ENCODE measurements at regions not wholly inside any gene's neighbourhood (a gene's known extent, or its start where the extent isn't known, plus 50 kb on each side); places are given as distances from the start of the nearest gene placed in this dataset.

DNA sequence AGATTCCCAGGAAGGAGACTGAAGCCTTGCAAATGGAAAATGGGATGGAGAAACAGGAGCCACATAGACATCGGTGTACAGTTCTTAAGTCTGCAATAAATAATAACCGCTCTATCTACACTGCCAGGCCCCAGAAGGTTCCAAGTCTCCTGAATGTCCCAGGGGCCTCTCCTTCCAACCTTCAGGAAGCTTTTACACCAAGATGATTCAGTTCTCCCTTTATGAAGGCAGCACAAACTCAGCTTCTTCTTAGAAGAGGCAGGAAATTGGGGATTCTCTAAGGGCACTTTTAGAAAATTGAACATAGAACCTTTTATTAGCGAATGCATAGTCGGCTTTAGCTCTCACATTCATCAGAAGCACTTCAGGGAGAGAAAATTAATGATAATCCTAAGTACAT lies 130.8 kb upstream of the LYZL1 start:
- no peak for DNase-seq (ENCODE audit: low read depth, low spot score)

DNA sequence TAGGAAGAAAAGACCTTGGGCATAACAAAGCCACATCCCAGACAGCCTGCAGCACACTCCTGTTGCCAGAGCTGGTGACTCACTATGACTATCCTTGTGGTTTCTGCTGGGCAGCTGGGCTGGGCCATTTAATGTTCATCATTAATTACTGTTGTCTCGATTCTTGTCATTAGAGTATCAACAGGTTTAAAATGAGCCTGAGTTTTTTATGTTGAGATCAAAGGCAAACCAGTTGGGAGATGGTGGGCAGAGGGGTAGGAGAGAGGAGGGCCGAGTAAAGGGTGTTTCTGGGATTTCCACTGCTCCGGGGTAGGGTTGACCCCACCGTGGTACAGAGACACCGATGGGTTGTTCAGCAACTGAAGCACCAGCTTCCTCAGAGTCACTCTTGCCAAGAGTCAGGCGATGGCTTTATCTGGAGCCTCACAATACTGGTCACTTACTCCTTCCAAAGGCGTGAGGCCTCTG lies 128.7 kb upstream of the LYZL1 start:
- no peak for DNase-seq (ENCODE audit: low read depth, low spot score)

DNA sequence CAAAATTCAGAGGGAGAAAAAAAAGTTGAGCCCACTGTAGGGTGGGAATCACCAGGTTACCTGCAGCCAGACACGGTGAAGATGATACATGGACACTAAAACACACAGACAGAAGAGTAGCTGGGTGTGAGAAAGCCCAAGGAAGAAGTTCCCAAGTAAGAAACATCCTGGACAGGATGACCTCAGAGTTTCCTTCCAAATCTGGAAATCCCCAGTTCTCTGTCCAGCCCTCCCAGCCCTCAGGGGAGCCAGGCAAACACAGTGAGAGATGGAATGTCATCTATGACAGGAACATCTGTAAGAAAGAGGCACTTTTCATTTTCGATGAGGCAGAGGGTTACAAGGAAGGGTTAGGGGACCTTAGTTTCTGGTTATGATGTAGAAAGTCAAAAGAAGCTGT lies 125.1 kb upstream of the LYZL1 start:
- no peak for DNase-seq (ENCODE audit: low read depth, low spot score)

DNA sequence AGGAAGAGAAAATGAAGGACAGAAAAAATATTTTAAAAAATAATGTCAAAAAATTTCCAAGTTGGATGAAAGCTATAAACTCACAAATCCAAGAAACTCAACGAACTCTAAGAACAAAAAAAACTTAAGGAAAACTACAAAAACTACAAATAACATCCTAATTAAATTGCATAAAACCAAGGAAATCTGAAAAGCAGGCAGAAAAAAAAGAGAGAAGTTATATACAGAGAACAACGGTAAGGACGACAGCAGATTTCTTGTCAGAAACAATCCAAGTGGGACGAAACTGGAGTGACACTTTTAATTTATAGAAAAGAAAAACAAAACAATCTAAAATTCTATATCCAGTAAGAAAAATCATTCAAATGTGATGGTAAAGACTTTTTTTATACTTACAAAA lies 122.2 kb upstream of the LYZL1 start:
- DNase-seq (ENCODE audit: low read depth, low spot score) = no peak

DNA sequence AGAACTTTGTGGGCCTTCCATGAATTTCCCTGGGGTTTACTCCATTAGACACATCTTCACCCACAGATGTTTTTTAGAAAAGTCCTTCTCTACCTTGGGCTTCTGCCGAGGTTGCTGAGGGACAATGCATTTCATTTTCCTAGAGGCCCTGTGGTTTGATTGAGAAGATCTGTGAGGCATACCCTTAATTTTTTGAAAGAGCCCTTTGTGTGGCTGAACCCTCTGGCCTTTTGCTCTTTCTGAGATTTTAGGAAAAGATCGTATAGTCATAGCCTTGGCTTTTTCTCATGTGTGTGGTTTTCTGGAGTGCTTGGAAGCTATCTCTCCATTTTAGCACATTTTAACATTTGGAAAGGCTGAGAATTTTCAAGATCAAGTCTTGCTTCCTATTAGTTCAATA lies 119.8 kb upstream of the LYZL1 start:
- no peak for DNase-seq (ENCODE audit: low read depth, low spot score)

DNA sequence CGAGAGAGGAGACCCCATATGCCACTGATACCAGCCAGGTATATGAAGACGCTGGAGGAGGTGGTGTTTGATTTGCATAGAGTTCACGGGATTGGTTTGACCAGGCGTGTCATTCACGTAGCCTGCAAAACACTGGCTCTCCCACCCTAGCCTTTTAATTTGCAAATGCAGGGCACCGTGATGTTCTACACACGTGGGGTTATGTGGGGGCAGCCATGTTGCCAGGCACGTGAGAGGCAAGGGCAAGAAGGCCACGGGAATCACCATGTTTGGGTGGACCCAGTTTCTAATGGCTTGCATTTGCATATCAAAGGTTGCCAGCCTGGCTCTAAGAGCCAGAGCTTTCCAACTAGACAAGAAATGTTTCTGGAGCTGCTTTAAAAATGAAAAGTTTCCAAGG lies 117.2 kb upstream of the LYZL1 start:
- DNase-seq (ENCODE audit: low read depth, low spot score) = no peak

DNA sequence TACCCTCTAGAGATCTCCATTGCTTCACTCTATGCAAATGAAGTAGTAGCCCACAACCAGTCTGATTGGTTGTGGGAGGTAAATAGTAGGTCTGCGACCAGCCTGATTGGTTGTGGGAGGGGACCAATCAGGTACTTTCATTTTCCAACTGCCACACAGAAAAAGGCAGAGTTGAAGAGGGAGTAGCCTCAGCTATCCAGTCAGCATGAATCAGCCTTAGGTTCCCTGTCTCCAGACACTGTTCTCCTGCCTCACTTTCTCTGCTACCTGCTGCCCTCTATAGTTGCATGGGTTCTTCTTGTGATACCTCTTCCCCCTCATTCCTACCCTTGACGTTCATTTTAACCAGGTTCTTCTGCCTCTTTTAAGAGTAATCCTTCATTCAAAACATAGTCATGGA lies 114.5 kb upstream of the LYZL1 start:
- no peak for DNase-seq (ENCODE audit: low read depth, low spot score)

DNA sequence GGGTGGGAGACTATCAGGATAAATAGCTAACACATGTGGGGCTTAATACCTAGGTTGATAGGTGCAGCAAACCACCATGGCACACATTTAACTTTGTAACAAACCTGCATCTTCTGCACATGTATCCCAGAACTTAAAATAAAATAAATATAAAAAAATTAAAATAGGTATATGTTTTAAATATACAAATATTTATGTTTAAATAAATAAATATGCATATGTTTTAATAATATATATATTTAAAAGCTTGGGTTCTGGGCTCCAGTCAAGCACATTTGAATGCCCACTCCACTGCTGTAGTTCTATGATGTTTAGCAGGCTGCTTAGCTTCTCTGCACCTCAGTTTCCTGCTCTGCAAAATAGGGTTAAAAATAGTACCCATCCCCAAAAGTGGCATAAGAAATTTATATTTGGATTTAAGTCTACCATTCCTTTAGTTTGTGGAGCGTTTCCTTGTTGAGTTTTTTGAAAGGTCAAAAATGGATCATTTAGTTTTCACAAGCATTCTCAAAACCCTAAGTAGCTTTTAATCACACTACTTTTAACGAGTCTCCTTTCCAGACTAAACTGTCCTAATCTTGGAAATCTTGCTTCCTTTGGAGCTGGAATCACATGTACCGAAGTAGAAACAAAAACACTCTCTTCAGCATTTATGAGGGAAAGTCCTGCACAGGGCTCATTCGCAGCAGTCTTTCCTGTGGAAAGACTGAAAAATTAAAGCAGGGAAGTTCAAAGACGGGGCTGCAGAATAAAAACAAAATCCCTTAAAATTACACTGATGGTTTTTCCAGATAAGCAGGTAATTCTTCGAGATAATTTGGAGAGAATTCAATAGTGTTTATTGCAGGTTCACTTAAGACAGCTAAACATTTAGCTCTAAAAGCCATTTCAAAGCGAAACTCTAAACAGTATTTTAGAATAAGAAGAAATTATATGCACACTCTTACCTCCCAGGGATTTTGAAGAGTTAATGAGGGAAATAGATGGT lies 111.7 kb upstream of the LYZL1 start:
- DNase-seq (ENCODE audit: low read depth, low spot score) = no peak

DNA sequence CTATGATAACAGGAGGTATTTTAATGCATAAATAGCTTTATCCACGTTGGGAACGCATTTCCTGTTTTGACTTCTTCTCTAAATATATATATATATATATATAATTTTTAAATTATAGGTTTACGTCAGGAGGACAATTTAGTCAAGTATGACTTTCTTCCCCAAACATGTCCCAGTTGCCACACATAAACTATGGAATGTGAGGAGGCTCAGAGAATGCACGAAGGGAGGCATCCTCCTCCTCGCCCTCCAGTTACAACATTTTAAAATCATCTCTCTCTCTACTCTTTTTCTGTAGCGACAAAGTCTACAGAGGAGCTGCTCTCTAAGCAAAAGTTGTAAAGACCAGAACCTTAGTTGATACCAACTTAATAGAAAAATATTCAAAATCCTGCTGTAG lies 106.9 kb upstream of the LYZL1 start:
- DNase-seq (ENCODE audit: low read depth, low spot score) = no peak

DNA sequence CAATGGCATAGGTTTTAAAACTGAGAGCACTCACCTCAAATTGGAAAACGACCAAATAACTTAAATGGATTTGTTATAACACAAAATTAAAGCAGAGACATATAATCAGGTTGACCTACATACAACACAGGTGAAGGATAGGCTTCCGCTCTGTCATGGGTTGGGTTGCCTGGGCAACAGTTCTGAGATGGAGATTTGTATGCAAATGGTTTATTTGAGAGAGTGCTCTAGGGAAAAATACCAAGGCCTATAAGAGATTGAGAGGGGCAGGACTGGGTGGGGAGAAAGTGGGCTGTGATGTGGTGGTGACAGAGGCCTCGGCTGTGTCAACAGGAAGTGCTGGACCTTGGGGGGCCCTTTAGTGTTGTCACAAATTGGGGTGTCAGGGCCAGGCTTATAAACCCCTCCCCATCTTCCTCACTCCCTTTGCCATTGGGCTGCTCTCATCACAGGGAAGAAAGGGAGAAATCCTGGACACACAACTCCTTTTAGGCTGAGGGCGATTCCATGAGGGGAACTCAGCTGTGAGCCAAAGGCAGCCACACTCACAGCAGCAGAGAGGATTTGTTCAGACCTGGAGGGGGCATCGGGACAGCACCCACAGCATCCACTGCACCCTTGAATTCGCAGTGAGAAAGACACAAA lies 105.4 kb upstream of the LYZL1 start:
- DNase-seq (ENCODE audit: low read depth, low spot score) = no peak

DNA sequence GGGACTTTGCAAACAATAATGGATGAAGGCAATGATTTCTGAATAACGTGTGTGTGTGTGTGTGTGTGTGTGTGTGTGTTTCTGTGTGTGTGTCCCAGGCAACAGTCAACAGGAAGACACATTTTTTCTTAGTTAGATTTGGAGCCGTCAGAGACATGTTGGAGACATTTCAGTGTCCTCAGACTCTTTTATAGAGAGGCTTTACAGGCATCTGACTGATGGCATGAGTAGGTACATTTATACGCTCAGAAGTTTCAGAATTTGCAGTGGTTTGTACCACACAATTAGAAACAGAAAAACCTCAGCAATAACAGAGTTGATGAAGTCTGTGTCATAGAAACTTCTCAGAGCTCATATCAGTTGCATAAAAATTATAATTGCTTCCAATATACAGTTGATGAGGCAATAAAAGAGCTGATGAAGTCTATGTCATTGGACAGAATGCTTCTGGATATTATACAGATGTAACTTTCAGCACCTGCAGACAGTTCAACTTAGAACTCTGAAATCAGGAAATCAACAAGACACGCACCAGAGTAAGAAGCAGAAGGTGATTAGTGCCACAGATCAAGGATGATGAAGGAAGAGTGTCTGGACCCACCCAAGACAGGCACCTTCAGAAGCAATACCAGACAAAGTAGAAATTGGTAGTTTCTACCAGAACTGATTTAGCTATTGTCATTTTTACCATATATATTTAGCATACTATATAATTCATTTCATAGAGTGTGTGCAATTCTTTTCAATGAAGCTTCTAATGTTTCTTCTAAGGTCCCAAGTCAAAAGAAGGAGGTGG lies 104.5 kb upstream of the LYZL1 start:
- DNase-seq (ENCODE audit: low read depth, low spot score) = no peak

DNA sequence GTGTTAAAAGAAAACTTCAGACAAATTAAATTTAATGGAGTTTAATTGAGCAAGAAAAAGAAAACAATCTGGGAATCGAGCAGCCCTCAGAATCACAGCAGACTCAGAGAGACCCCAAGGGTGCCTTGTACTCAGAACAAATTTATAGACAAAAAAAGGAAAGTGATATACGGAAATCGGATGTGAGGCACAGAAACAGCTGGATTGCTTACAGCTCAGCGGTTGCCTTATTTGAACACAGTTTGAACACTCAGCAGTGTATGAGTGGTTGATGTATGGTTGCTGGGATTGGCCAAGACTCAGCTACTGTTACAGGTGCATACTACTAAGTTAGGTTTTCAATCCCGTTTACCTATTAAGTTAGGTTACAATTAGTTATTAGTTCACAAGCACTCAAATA lies 103.8 kb upstream of the LYZL1 start:
- DNase-seq (ENCODE audit: low read depth, low spot score) = no peak

DNA sequence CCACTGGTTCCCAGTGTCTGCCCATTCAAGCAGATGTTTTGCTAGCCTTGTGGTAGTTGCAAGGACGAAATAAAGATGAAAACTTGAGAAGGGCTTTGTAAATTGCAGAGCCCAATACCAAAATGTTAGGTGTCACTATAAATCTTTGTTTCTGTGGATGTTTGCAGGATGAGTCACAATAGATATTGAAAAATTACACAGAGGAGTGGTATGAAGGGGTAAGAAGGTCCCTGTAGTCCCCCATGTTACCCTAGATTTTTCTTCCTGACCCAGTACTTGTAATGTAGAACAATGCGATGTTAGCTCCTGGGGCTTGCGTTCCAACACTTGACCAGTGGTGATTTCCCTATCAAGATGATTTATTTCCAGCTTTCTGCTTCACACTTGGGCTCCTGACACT lies 102.6 kb upstream of the LYZL1 start:
- no peak for DNase-seq (ENCODE audit: low read depth, low spot score)

DNA sequence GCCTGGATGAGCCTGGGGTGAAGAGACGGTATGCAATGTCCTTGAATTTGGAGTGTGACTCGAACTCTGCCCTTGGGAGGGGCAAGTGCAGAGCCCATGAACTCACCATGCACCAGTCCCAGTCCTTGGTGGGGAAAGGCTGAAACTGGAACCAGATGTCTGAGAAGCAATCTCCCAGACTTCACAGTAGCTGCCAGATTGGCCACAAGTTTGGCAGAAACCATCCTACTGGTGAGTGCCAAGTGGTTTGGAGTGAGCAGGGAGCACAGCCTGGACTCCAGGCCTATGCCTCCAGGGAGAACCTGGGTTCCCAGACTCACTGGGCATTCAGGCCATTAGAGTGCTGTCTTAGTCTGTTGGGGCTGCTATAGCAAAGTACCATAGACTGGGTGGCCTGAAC lies 99.6 kb upstream of the LYZL1 start:
- DNase-seq (ENCODE audit: low read depth, low spot score) = no peak

DNA sequence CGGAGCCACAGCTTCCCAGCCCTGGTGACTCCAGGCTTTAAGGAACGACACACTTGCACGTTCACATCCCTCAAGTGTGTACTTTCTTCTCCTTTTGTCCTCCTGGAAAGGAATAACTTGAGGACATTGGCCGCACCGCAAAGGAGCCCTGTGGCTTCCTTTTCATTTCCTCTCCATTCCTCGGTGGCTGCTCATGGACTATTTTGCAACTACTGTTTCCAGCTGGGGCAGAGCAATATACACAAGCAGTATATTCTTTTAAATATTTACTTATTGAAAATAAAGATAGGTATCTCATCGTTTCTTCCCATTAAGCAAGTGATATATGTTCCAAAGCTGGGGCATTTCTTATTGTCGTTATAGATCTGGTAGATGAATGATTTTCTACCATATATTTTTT lies 97.2 kb upstream of the LYZL1 start:
- DNase-seq (ENCODE audit: low read depth, low spot score) = no peak

DNA sequence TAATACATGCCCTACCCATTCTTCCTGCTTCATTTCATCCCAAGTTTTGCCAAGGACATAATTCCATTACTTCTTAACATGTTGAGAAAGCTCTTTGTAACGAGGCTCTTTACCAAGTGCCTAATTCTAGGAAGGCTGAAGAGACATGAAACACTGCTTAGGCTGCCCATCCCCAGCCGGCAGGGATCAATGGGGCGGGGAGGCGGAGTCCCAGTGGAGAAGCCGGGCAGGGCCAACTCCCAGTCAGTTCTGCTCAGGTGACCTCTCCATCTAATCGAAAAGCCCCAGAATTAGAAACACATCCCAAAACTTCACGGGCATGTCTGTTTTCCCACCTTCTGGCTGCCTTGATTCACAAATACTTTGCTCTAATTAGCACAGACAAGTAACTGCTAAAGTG lies 89.5 kb upstream of the LYZL1 start:
- no peak for DNase-seq (ENCODE audit: low read depth, low spot score)

DNA sequence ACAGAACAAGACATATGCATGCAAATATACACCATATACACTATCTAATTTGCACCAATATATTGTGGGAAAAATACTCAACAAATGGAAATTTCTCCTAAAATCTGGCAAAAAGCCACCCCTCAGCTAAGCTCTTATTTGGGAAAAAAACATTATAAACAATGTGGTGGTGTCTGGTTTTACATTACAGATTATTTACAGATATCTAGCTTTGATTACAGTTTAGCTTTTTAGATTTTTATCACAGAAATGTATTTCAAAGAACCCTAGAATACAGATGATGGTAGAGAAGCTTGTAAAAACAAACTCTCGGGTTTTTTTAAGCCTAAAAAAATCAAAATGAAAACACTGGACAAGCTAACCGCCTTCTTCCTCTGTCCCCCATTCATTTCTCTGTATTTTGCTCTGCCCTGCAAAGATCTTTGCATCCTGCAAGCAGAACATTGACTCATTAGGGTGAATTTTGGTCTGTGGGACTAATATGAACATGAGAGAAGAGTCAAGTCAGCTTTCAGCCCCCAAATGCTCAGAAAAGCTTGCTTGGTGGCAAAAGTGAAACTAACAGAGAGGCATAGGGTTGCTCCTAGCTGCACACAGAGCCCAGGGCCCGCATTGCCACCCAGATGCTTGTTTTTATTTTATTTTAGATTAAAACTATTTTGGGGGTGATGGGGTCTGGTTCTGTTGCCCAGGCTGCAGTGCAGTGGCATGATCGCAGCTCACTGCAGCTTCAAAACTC lies 88.8 kb upstream of the LYZL1 start:
- no peak for DNase-seq (ENCODE audit: low read depth, low spot score)

DNA sequence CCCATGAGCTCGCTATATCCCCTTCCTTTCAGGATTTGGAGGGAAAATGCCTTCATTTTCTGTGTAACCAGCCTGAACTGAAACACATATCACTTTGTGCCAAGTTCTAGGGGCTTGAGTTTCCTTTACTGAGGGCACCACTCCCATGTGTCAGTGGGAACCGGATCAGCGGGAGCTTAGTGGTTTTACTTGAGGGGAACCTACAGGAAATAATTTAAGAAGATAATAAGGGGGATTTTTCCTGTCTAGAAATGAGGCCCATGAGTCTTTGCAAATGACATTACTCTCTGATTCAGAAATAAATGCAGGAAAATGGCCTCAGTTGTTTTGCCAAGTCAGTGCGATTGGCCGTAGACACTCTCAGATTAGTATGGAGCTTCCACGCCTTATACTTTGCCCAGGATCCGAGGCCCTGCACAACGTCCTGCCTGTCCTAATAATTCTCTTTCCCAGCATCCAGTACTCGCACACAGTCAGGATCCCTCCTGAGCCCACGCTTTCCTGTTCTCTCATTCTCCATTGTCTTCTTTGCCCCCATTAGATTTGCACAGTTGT lies 86.4 kb upstream of the LYZL1 start:
- DNase-seq (ENCODE audit: low read depth, low spot score) = no peak

DNA sequence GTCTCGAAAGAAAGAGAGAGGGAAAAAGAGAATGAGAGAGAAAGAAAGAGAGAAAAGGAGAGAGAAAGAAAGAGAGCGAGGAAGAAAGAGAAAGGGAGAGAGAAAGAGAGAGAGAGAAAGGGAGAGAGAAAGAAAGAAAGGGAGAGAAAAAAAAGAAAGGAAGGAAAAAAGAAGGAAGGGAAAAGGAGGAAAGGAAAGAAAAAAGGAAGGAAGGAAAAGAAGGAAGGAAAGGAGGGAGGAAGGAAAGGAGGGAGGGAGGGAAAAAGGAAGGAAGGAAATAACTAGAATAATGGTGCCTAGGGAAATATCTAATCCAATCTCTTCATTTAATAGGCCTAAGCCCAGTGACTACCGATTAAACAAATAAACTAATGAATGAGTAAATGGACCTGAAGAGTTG lies 85.4 kb upstream of the LYZL1 start:
- no peak for DNase-seq (ENCODE audit: low read depth, low spot score)

DNA sequence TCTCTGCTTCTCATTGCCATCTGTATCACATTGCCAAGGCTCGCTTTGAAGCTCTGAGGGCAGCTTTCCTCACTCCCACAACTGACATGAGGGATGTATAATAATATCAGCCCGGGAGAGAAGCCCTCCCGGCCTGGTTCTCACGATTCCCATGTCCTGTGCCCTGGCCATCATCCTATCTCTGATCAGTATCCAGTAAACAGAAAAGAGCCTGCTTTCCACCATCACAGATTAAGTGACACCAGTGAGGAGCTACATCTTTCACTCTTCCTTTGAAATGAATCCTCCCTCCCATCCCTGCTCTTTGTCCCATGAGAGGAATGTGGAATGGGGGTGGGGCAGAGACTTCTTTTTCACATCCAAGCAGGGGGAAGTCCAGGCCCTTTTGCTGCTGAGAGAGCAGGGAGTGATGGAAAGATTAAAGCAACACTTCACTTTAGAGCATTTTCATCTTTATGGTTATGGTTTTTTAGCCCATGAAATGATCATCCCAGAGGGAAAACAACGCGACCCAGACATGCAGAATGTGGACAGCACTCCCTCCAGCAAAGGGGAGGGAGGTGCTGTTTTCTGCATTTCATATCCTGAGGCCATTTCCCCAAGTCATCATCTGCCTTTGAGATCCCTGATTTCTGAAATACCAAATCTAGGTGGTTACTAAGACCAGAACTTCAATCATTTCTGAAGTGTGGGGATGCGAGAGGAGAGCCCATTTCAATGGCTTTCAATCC lies 84.6 kb upstream of the LYZL1 start:
- DNase-seq (ENCODE audit: low read depth, low spot score) = no peak

DNA sequence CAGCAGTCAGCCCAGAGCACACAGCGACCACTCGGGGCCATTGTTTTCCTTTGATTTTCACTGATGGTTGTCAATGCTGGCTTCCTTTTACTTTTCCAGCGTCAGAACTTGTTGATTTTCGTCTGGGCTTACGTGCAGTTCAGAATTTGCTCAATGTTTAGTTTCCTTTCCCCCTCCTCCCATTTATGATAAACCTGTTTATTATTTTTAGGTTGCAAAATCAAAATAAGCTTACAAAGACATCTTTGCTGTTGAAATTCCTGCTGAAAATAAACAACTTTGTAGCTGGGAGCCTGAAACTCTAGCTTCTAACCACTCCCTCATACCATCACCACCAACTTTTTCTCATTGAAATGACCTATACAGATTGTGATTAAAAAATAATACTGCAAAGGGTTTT lies 83.1 kb upstream of the LYZL1 start:
- no peak for DNase-seq (ENCODE audit: low read depth, low spot score)
